CD4-positive, alpha-beta memory T cell (primary cell): ENCODE measurements at regions not wholly inside any gene's neighbourhood (a gene's known extent, or its start where the extent isn't known, plus 50 kb on each side); places are given as distances from the start of the nearest gene placed in this dataset.
"Not testable (repeated sequence)": the region's sequence is repeated elsewhere in the genome, so short reads cannot be mapped to it uniquely, and the experiment has no call there.

Experiments used
- CTCF ChIA-PET: fragments of 350-600 bp; sonication (Branson Sonifier 250); formaldehyde crosslinking; loops from one replicate; lab custom pipeline; 2021; ENCODE audit warnings: inconsistent platforms; ENCODE audit not compliant: partially characterized antibody; lab: Charles Lee
- POLR2A ChIA-PET: fragments of 350-600 bp; sonication (Branson Sonifier 250); formaldehyde crosslinking; loops from one replicate; lab custom pipeline; 2021; ENCODE audit not compliant: partially characterized antibody; lab: Charles Lee
- DNase-seq, 5 donors: peaks; one replicate each; pipeline versions ENCODE4 v3.0.0 to v3.0.0-alpha.2; 2020 to 2022; ENCODE audit warnings: mixed read lengths in 1 of 5
- H3K27ac ChIP-seq: one replicate; pipeline ENCODE4 v1.7.0; 2013; ENCODE audit warnings: low read depth, low read length
- H3K27me3 ChIP-seq: 2 replicates; pipeline ENCODE4 v1.7.0; 2013; ENCODE audit warnings: mild to moderate bottlenecking, low read length, moderate library complexity; ENCODE audit not compliant: insufficient read depth
- H3K36me3 ChIP-seq: 2 replicates; pipeline ENCODE4 v1.7.0; 2013; ENCODE audit warnings: mild to moderate bottlenecking, low read length, moderate library complexity; ENCODE audit not compliant: insufficient read depth
- H3K4me1 ChIP-seq: 2 replicates; pipeline ENCODE4 v1.7.0; 2013; ENCODE audit warnings: mild to moderate bottlenecking, low read length, moderate library complexity; ENCODE audit not compliant: insufficient read depth
- H3K4me3 ChIP-seq, 2 donors: one replicate each; pipeline ENCODE4 v1.7.0; 2013; ENCODE audit warnings: low read length in 2 of 2, mild to moderate bottlenecking in 1 of 2
- H3K9me3 ChIP-seq, 2 donors: one replicate each; pipeline ENCODE4 v1.7.0; 2013; ENCODE audit warnings: low read length in 2 of 2, control low read depth in 1 of 2; ENCODE audit not compliant: control insufficient read depth in 1 of 2
- H3K27ac Mint-ChIP-seq, 7 donors: one replicate each; pipeline ENCODE4 v1.8.0; 2020 to 2021; ENCODE audit warnings: mixed read lengths in 7 of 7, mild to moderate bottlenecking in 6 of 7, inconsistent platforms in 3 of 7, moderate library complexity in 3 of 7
- H3K27me3 Mint-ChIP-seq, 2 donors: one replicate each; pipeline ENCODE4 v1.8.0; 2020 to 2021; ENCODE audit warnings: mixed read lengths in 2 of 2
- H3K36me3 Mint-ChIP-seq, 2 donors: one replicate each; pipeline ENCODE4 v1.8.0; 2020 to 2021; ENCODE audit warnings: mixed read lengths in 2 of 2, inconsistent platforms in 1 of 2, mild to moderate bottlenecking in 1 of 2
- H3K4me1 Mint-ChIP-seq, 4 donors: one replicate each; pipeline ENCODE4 v1.8.0; 2020 to 2021; ENCODE audit warnings: mixed read lengths in 4 of 4, mild to moderate bottlenecking in 1 of 4
- H3K4me3 Mint-ChIP-seq, 8 donors: one replicate each; pipeline ENCODE4 v1.8.0; 2020 to 2021; ENCODE audit warnings: mixed read lengths in 8 of 8, mild to moderate bottlenecking in 7 of 8, moderate library complexity in 6 of 8, inconsistent platforms in 3 of 8
- H3K9me3 Mint-ChIP-seq, 8 donors: one replicate each; pipeline ENCODE4 v1.8.0; 2020 to 2021; ENCODE audit warnings: mixed read lengths in 8 of 8, mild to moderate bottlenecking in 5 of 8, inconsistent platforms in 3 of 8, moderate library complexity in 1 of 8
- intact Hi-C: fragments of 100-400 bp; cut with micrococcal nuclease; formaldehyde crosslinking; loops from one replicate; pipeline ENCODE4 v1.15.1; 2023

DNA sequence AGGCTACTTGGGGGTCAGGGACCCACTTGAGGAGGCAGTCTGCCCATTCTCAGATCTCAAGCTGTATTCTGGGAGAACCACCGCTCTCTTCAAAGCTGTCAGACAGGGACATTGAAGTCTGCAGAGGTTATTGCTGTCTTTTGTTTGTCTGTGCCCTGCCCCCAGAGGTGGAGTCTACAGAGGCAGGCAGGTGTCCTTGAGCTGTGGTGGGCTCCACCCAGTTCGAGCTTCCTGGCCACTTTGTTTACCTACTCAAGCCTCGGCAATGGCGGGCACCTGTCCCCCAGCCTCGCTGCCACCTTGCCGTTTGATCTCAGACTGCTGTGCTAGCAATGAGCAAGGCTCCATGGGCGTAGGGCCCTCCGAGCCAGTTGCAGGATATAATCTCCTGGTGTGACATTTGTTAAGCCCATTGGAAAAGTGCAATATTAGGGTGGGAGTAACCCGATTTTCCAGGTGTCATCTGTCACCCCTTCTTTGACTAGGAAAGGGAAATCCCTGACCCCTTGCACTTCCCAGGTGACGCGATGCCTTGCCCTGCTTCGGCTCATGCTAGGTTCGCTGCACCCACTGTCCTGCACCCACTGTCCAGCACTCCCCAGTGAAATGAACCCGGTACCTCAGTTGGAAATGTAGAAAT lies 96.4 kb downstream of the ZNF92 start:
- H3K27ac ChIP-seq, H3K27me3 Mint-ChIP-seq, DNase-seq, POLR2A ChIA-PET, H3K36me3 ChIP-seq, H3K27me3 ChIP-seq, intact Hi-C loops, H3K36me3 Mint-ChIP-seq, CTCF ChIA-PET, H3K9me3 ChIP-seq, H3K4me3 ChIP-seq: not testable (repeated sequence)
- Mint-ChIP-seq H3K27ac (peak overlapping the region in 2 of 7 donors; percentile 57 to 75), H3K9me3 (peaks cover 5 to 38% (median 30%) of the 10 kb centered on the region in 8 donors), H3K4me1 (peaks cover 7 to 23% (median 19%) of the 10 kb centered on the region in 4 donors), H3K4me3 (peak overlapping the region in 1 of 8 donors; percentile 10)
- H3K4me1 ChIP-seq: peaks cover 13% of the 10 kb centered on the region

DNA sequence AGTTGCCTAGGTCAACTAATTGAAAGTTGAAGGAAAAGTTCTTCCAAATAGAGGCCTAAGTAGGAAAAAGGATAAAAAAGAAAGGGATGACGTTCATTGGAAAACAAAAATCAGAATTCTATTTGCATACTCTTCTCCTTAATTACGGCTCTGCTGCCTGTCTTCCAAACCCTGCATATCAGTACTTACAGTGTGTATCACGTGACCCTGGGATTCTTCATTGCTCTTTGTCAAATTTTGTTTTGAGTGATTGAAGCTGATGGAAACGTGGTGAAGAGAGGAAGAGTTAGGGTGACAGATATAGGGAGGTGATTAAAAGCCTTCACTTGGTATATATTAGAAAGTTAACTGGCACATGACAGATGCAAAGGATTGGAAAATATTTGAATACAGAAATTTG lies 97.9 kb downstream of the ZNF92 start:
- H3K4me1 ChIP-seq: peaks cover 29% of the 10 kb centered on the region
- ChIA-PET CTCF (no interaction called here), POLR2A (no interaction called here)
- H3K27me3 ChIP-seq: no peaks in the 10 kb centered on the region
- Mint-ChIP-seq H3K9me3 (peaks cover 5 to 39% (median 32%) of the 10 kb centered on the region in 8 donors), H3K4me1 (peaks cover 21 to 38% (median 34%) of the 10 kb centered on the region in 4 donors), H3K4me3 (no peak overlapping the region), H3K27me3 (no peaks in the 10 kb centered on the region), H3K36me3 (peaks cover 4 to 15% of the 10 kb centered on the region in 2 donors), H3K27ac (no peak overlapping the region)
- no peak for DNase-seq
- no peaks in the 10 kb centered on the region for H3K36me3 ChIP-seq
- intact Hi-C loops: no loop called here
- no peak overlapping the region for H3K27ac ChIP-seq
- no peaks in the 10 kb centered on the region for H3K9me3 ChIP-seq
- H3K4me3 ChIP-seq: no peak overlapping the region

DNA sequence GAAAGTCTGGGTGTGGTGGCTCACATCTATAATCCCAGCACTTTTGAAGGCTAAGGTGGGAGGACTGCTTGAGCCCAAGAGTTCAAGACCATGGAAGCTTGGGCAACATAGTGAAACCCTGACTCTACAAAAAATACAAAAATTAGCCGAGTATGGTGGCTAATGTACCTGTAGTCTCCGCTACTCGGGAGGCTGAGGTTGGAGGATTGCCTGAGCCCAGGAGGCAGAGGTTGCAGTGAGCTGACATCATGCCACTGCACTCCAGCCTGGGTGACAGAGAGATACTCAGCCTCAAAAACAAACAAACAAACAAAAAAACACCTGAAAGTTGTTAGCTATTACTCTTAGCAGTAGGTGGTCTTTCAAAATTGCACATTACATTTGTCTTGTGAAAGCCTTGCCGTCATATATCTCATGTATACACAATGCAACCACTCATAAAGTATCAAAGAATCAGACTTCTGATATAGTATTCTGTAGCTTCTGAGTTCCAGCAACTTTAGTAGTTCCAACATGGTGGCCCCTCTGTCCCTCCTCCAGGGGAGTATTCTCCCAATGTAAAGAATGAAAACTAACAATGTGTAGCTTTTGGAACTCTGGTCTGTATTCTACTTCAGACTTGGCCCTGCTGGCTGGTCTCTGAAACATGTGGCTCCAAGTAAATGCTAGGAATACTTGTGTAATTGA lies 101.5 kb downstream of the ZNF92 start:
- no peak overlapping the region for H3K27ac ChIP-seq
- CTCF ChIA-PET: no interaction called here
- H3K4me3 ChIP-seq: no peak overlapping the region
- Mint-ChIP-seq H3K4me3 (peak overlapping the region in 7 of 8 donors; percentile 72 to 88 (median 78)), H3K4me1 (peaks cover 33 to 65% (median 59%) of the 10 kb centered on the region in 4 donors), H3K9me3 (peaks cover 0 to 28% (median 20%) of the 10 kb centered on the region in 8 donors), H3K27ac (peak overlapping the region; percentile 7 to 92 (median 84)), H3K36me3 (peaks cover 15 to 18% of the 10 kb centered on the region in 2 donors), H3K27me3 (peaks cover 0 to 3% of the 10 kb centered on the region in 2 donors)
- intact Hi-C loops: no loop called here
- H3K36me3 ChIP-seq: no peaks in the 10 kb centered on the region
- POLR2A ChIA-PET: interaction anchor here (0.8 to 2.6 kb wide), 6 partner anchors 8 to 101 kb away, joined by 3 to 23 read pairs (median 3); partner anchors contain the start of gene ZNF92
- H3K9me3 ChIP-seq: no peaks in the 10 kb centered on the region
- no peak for DNase-seq
- H3K4me1 ChIP-seq: peaks cover 52% of the 10 kb centered on the region
- H3K27me3 ChIP-seq: no peaks in the 10 kb centered on the region

DNA sequence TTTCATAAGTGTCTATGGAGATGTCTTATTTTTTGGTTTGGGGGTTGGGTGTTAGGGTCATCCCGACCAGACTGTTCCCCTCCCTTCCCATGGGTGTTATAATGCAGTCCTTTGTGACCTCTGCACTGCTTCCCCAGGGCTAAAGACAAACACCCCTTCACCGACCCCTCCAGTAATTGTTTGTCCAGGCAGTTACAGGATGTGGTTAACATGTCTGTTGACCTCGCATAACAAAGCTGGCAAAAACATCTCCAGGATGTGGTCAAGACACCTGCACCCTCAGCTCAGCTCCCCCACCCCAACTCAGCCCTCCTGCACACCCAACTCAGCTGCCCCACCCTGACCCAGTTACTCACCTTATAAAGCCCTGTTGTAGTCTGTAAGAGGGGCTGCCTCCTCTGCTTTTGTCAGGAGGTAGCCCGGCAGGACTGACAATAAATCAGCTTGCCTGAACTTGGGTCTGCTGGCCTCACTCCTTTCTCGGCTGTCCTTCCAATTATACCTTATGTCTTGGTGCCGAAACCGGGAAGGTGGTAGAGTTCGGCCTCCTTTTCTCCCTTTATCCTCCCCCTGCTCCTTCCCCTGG lies 102.2 kb downstream of the ZNF92 start:
- H3K4me1 ChIP-seq: peaks cover 52% of the 10 kb centered on the region
- intact Hi-C loops: no loop called here

DNA sequence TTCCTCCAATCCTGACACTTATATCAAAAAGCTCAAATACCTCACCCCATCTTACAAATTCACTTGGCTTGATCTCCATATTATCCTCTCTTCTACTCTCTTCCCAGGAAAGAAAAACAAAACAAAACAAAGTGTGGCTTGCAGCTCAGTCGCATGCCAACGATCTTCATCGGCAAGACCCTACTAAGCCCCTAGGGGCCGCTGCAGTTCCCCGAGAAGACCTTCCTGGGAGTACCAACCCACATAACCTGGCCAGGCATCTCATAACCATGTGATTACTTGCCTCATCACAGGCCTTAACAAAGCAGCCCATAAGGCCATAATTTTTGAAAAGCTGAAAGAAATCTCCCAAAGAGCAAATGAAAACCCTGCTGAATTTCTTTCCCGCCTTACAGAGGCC lies 103.7 kb downstream of the ZNF92 start:
- Histone ChIP-seq H3K4me1 (peaks cover 52% of the 10 kb centered on the region), H3K27ac (no peak overlapping the region), H3K36me3 (no peaks in the 10 kb centered on the region), H3K9me3 (no peaks in the 10 kb centered on the region), H3K27me3 (no peaks in the 10 kb centered on the region), H3K4me3 (no peak overlapping the region)
- ChIA-PET CTCF (no interaction called here), POLR2A (interaction anchor here (1.0 to 1.1 kb wide), 2 partner anchors 102 to 104 kb away, joined by 3 to 5 read pairs; partner anchors contain the start of gene ZNF92)
- H3K4me1 Mint-ChIP-seq: peaks cover 33 to 69% (median 57%) of the 10 kb centered on the region in 4 donors
- H3K4me3 Mint-ChIP-seq: peak overlapping the region in 6 of 8 donors; percentile 2 to 80 (median 44)
- peaks cover 0 to 40% (median 31%) of the 10 kb centered on the region in 8 donors for H3K9me3 Mint-ChIP-seq
- peak overlapping the region in 5 of 7 donors; percentile 19 to 89 (median 79) for H3K27ac Mint-ChIP-seq
- H3K36me3 Mint-ChIP-seq: peaks cover 21 to 24% of the 10 kb centered on the region in 2 donors
- H3K27me3 Mint-ChIP-seq: peaks cover 0 to 3% of the 10 kb centered on the region in 2 donors
- intact Hi-C loops: no loop called here
- no peak for DNase-seq

More for the DNA sequence above, 102.2 kb downstream of the ZNF92 start:
- peaks cover 33 to 69% (median 58%) of the 10 kb centered on the region in 4 donors for H3K4me1 Mint-ChIP-seq
- CTCF ChIA-PET: no interaction called here
- H3K27me3 Mint-ChIP-seq: peaks cover 0 to 3% of the 10 kb centered on the region in 2 donors
- H3K27ac Mint-ChIP-seq: peak overlapping the region; percentile 74 to 92 (median 84)
- H3K36me3 Mint-ChIP-seq: peaks cover 17 to 18% of the 10 kb centered on the region in 2 donors
- peak overlapping the region; percentile 7 to 88 (median 76) for H3K4me3 Mint-ChIP-seq
- Histone ChIP-seq H3K9me3 (no peaks in the 10 kb centered on the region), H3K27me3 (no peaks in the 10 kb centered on the region), H3K36me3 (no peaks in the 10 kb centered on the region), H3K4me3 (peak overlapping the region in 1 of 2 donors; percentile 34), H3K27ac (no peak overlapping the region)
- DNase-seq: peak; percentile 35 to 49 (median 42)
- POLR2A ChIA-PET: interaction anchor here (0.8 to 2.6 kb wide), 5 partner anchors 9 to 101 kb away, joined by 3 to 23 read pairs (median 3); partner anchors contain the start of gene ZNF92
- peaks cover 0 to 32% (median 24%) of the 10 kb centered on the region in 8 donors for H3K9me3 Mint-ChIP-seq

DNA sequence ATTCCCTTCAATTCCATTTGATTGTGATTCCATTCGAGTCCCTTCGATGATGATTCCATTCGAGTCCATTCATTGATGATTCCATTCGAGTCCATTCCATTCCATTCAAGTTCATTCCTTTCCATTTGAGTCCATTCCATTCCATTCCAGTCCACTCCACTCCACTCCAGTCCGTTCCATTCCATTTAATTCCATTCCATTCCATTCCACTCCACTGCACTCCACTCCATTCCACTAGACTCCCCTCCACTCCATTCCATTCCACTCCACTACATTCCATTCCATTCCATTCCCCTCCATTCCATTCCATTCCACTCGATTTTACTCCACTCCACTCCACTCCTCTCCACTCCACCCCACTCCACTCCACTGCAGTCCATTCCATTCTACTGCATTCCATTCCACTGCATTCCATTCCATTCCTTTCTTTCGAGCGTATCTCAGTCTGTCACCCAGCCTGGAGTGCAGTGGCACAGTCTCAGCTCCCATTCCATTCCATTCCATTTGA lies 115.7 kb downstream of the ZNF92 start:
- intact Hi-C loops: no loop called here
- H3K27me3 ChIP-seq: no peaks in the 10 kb centered on the region
- H3K27me3 Mint-ChIP-seq: peaks cover 1 to 4% of the 10 kb centered on the region in 2 donors
- H3K36me3 Mint-ChIP-seq: peaks cover 3 to 14% of the 10 kb centered on the region in 2 donors
- CTCF ChIA-PET: no interaction called here
- DNase-seq: no peak
- no peaks in the 10 kb centered on the region for H3K36me3 ChIP-seq
- no peak overlapping the region for H3K27ac ChIP-seq
- H3K4me1 ChIP-seq: no peaks in the 10 kb centered on the region
- peaks cover 0 to 3% (median under 1%) of the 10 kb centered on the region in 4 donors for H3K4me1 Mint-ChIP-seq
- peak overlapping the region in 1 of 8 donors; percentile 43 for H3K4me3 Mint-ChIP-seq
- POLR2A ChIA-PET: no interaction called here
- peaks cover 0 to 5% of the 10 kb centered on the region in 2 donors for H3K9me3 ChIP-seq
- peaks cover 3 to 52% (median 43%) of the 10 kb centered on the region in 8 donors for H3K9me3 Mint-ChIP-seq
- no peak overlapping the region for H3K27ac Mint-ChIP-seq
- no peak overlapping the region for H3K4me3 ChIP-seq

DNA sequence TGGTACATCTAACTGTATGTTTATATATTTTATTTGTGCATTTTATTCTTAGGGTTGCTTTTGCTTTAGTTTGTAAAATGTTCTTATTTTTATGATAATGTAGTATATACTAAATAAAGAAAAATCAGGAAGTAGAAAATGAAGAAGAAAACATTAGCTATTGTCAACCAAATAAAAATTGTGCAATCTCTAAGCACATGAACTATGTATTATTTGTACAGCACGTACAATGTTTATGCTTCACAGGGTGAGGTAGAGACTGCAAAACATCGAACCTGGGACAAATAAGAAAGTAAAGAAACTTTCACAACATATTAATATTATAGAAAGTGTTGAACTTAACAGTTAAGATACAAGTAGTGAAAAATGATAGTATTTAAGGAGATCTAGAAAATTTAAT lies 123.0 kb downstream of the ZNF92 start:
- H3K36me3 ChIP-seq, H3K27ac Mint-ChIP-seq, H3K9me3 ChIP-seq, H3K4me1 ChIP-seq, intact Hi-C loops, H3K4me1 Mint-ChIP-seq, DNase-seq, H3K4me3 ChIP-seq, H3K9me3 Mint-ChIP-seq, POLR2A ChIA-PET, H3K27me3 ChIP-seq, CTCF ChIA-PET, H3K36me3 Mint-ChIP-seq, H3K27me3 Mint-ChIP-seq, H3K4me3 Mint-ChIP-seq, H3K27ac ChIP-seq: not testable (repeated sequence)
